Fibroblast of lung (primary cell): ENCODE measurements at regions not wholly inside any gene's neighbourhood (a gene's known extent, or its start where the extent isn't known, plus 50 kb on each side); places are given as distances from the start of the nearest gene placed in this dataset.
A peak's percentile ranks its signal among the peaks of the same experiment; 100 is the strongest.

Experiments used
- DNase-seq, 2 donors: peaks; one replicate each; pipeline versions ENCODE4 v3.0.0 to v3.0.0-alpha.2; 2010; ENCODE audit warnings: low read depth in 2 of 2
- H2AFZ ChIP-seq: 2 replicates; pipeline ENCODE4 v1.5.1; 2012; ENCODE audit warnings: low read length, control low read depth, inconsistent platforms
- H3K27ac ChIP-seq: 2 replicates; pipeline ENCODE4 v1.5.1; 2011; ENCODE audit warnings: low read length, control low read depth; ENCODE audit not compliant: insufficient read depth
- H3K27me3 ChIP-seq: 2 replicates; pipeline ENCODE4 v1.5.1; 2011; ENCODE audit warnings: mild to moderate bottlenecking, low read length; ENCODE audit not compliant: control insufficient read depth, insufficient read depth
- H3K36me3 ChIP-seq: 2 replicates; pipeline ENCODE4 v1.5.1; 2011; ENCODE audit warnings: low read length; ENCODE audit not compliant: control insufficient read depth, insufficient read depth
- H3K4me1 ChIP-seq: 2 replicates; pipeline ENCODE4 v1.5.1; 2011; ENCODE audit warnings: low read length; ENCODE audit not compliant: control insufficient read depth, insufficient read depth; ENCODE audit errors: extremely low read depth
- H3K4me2 ChIP-seq: 2 replicates; pipeline ENCODE4 v1.5.1; 2011; ENCODE audit warnings: low read length, control low read depth; ENCODE audit not compliant: insufficient read depth; ENCODE audit errors: extremely low read depth
- H3K4me3 ChIP-seq, 4 experiments: fragments of 200-600 bp in 1 of 4; sonication (generic) in 1 of 4; replicated peaks in 1 of 4; 2 replicates each; pipeline ENCODE4 v1.5.1; 2011 to 2016; ENCODE audit warnings: low read length in 4 of 4, low read depth in 3 of 4, mild to moderate bottlenecking in 3 of 4, control low read depth in 2 of 4, inconsistent platforms in 1 of 4, mixed read lengths in 1 of 4; ENCODE audit not compliant: insufficient read depth in 1 of 4; ENCODE audit errors: control extremely low read depth in 1 of 4
- H3K79me2 ChIP-seq: 2 replicates; pipeline ENCODE4 v1.5.1; 2012; ENCODE audit warnings: mild to moderate bottlenecking, low read length, inconsistent platforms; ENCODE audit not compliant: control insufficient read depth, insufficient read depth
- H3K9ac ChIP-seq: 2 replicates; pipeline ENCODE4 v1.5.1; 2011; ENCODE audit warnings: mild to moderate bottlenecking, low read length, control low read depth; ENCODE audit not compliant: insufficient read depth
- H3K9me3 ChIP-seq: 2 replicates; pipeline ENCODE4 v1.5.1; 2012; ENCODE audit warnings: low read depth, low read length; ENCODE audit not compliant: control insufficient read depth, insufficient read depth
- H4K20me1 ChIP-seq: 2 replicates; pipeline ENCODE4 v1.5.1; 2011; ENCODE audit warnings: low read length; ENCODE audit not compliant: control insufficient read depth, insufficient read depth; ENCODE audit errors: extremely low read depth
- CTCF ChIP-seq, 2 donors: IDR thresholded peaks in 1 of 2; conservative IDR thresholded peaks in 1 of 2; 1 replicate in 1 of 2; 2 replicates in 1 of 2; pipeline ENCODE4 v1.5.1; 2011 to 2012; ENCODE audit warnings: low read length in 2 of 2, control low read depth in 1 of 2, inconsistent platforms in 1 of 2, low read depth in 1 of 2, mild to moderate bottlenecking in 1 of 2
- EZH2 ChIP-seq: IDR thresholded peaks from 2 replicates; pipeline ENCODE4 v1.5.1; 2012; ENCODE audit warnings: low read length, control low read depth, mild to moderate bottlenecking; ENCODE audit errors: missing control alignments

DNA sequence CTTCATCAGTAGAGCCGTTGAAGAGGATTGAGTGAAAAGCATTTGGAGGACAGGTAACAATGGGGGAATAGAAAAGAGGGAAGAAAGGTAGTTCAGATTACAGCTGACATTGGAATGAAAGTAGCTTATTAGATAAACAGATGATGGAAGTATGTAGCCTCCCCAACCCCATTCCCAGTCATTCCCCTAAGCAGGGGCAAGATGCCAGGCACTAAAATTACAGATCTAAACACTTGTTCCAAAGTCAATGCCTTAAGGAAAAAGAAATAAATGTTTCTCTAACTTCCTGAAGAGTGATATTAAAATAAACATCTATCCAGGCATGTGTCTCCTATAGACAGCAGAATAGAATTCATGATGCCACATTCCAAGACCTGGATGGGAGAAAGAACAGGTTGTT is 350.8 kb downstream of the PDGFC start:
- Histone ChIP-seq H3K4me1 (no peaks in the 10 kb centered on the region), H3K9ac (no peak overlapping the region), H3K79me2 (no peaks in the 10 kb centered on the region), H4K20me1 (no peaks in the 10 kb centered on the region), H3K27ac (no peak overlapping the region), H3K4me3 (no peak overlapping the region), H3K36me3 (no peaks in the 10 kb centered on the region), H3K9me3 (no peaks in the 10 kb centered on the region), H3K27me3 (no peaks in the 10 kb centered on the region), H2AFZ (no peak overlapping the region), H3K4me2 (no peak overlapping the region)
- peak in 1 of 2 donors; percentile 44 for DNase-seq
- no peak for TF ChIP-seq EZH2
- no peak for TF ChIP-seq CTCF (conservative IDR thresholded peaks at IDR 0.05 in 1 of 2, IDR thresholded peaks at IDR 0.05 in 1 of 2; ENCODE audit: low read depth in 1 of 2, low read length in 2 of 2)

DNA sequence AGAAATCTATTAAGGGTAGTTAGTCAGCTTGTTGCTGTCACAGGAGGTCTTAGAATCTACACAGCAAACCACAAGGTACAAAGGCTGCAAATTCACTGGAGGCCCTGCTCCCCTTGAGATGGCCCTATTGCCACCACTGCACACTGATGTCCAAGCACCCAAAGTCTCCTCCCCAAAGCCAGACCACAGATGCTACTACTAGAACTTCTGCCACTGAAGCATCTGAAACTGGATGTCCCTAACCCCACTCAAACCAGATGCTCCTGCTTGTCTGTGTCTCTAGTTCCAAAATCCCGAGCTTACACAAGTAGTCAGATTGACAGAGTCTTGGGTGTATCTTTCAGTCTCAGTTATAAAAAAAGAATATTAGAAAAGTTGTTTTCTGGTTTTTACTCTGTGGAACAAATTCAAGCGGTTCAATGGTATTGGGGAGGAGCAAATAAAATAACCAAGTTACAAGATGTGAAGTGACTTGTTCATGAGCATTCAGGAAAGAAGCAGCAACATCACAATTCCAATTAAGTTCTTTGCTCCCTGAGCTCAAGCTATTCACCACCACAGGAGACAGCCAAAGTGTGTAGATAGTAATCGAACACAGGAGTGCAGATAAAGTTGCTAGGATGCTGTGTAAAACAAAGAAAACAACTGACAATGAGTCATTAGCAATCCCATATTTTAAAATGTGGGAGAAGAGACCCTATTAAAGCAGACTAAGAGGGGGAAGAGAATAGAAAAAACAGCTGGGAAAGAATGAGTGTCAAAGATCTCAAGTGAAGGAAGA is 352.3 kb downstream of the PDGFC start:
- peak in 1 of 2 donors; percentile 56 for DNase-seq
- no peaks in the 10 kb centered on the region for H3K27me3 ChIP-seq
- TF ChIP-seq EZH2 (no peak), CTCF (conservative IDR thresholded peaks at IDR 0.05 in 1 of 2, IDR thresholded peaks at IDR 0.05 in 1 of 2; ENCODE audit: low read depth in 1 of 2, low read length in 2 of 2) (no peak)
- no peak overlapping the region for H3K4me3 ChIP-seq
- H3K9ac ChIP-seq: no peak overlapping the region
- no peak overlapping the region for H2AFZ ChIP-seq
- H3K27ac ChIP-seq: no peak overlapping the region
- no peaks in the 10 kb centered on the region for H3K9me3 ChIP-seq
- H4K20me1 ChIP-seq: no peaks in the 10 kb centered on the region
- H3K4me1 ChIP-seq: peaks cover 3% of the 10 kb centered on the region
- no peaks in the 10 kb centered on the region for H3K79me2 ChIP-seq
- no peak overlapping the region for H3K4me2 ChIP-seq
- no peaks in the 10 kb centered on the region for H3K36me3 ChIP-seq

DNA sequence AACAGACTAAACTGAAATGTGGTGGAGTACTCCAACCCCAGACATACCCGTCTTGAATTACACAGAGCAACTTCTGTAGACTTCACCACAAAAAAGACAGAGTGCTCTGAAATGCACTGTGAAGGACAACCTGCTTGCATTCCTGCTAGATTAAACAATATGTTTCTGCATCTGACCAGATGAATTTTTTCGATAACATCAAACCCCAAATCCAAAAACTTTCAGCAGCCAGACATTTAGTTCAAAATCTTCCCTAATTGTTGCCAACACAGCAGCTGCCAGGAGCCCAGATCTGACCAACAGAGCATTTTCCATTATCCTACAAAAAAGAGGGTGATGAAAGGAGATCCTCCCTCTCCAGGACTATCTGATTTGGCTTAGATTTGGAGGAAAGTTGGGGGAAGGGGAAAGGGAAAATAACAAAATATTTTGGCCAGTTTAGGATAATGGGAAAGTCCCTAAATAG is 356.5 kb downstream of the PDGFC start:
- Histone ChIP-seq H3K36me3 (no peaks in the 10 kb centered on the region), H2AFZ (no peak overlapping the region), H3K27me3 (no peaks in the 10 kb centered on the region), H3K4me3 (no peak overlapping the region), H3K9ac (no peak overlapping the region), H3K4me1 (peaks cover 3% of the 10 kb centered on the region), H3K27ac (no peak overlapping the region), H4K20me1 (no peaks in the 10 kb centered on the region), H3K79me2 (no peaks in the 10 kb centered on the region), H3K9me3 (no peaks in the 10 kb centered on the region), H3K4me2 (peak overlapping the region; percentile 58)
- TF ChIP-seq CTCF (conservative IDR thresholded peaks at IDR 0.05 in 1 of 2, IDR thresholded peaks at IDR 0.05 in 1 of 2; ENCODE audit: low read depth in 1 of 2, low read length in 2 of 2) (no peak), EZH2 (no peak)
- peak; percentile 80 to 100 for DNase-seq
